ENCODE measurements at regions not wholly inside any gene's neighbourhood (a gene's known extent, or its start where the extent isn't known, plus 50 kb on each side); places are given as distances from the start of the nearest gene placed in this dataset.
"Not testable (repeated sequence)": the region's sequence is repeated elsewhere in the genome, so short reads cannot be mapped to it uniquely, and the experiment has no call there.

- DNase-seq: no peak
These were observed 718.7 kb upstream of the SGO1 start for GRCh38 chr3:20904671-20905070.

- no peak for DNase-seq
These were observed 713.0 kb upstream of the SGO1 start for GRCh38 chr3:20898962-20899361.

GRCh38 chr3:20890111-20890519, 704.1 kb upstream of the SGO1 start:
- no peak for DNase-seq

- DNase-seq: no peak
These were observed 692.7 kb upstream of the SGO1 start for GRCh38 chr3:20878691-20879090.

- no peak for DNase-seq
These were observed 687.2 kb upstream of the SGO1 start for GRCh38 chr3:20873235-20873634.

- no peak for DNase-seq
These were observed 684.3 kb upstream of the SGO1 start for GRCh38 chr3:20870106-20870899.

- no peak for DNase-seq
These were observed 679.8 kb upstream of the SGO1 start for GRCh38 chr3:20865803-20866202.

GRCh38 chr3:20861454-20861853, 675.4 kb upstream of the SGO1 start:
- no peak for DNase-seq

GRCh38 chr3:20857636-20858035, 671.6 kb upstream of the SGO1 start:
- no peak for DNase-seq

GRCh38 chr3:20853890-20854289, 667.9 kb upstream of the SGO1 start:
- no peak for DNase-seq

- no peak for DNase-seq
These were observed 666.7 kb upstream of the SGO1 start for GRCh38 chr3:20852712-20853111.

- DNase-seq: no peak
These were observed 664.0 kb upstream of the SGO1 start for GRCh38 chr3:20849975-20850374.

- DNase-seq: no peak
These were observed 660.8 kb upstream of the SGO1 start for GRCh38 chr3:20846832-20847231.

GRCh38 chr3:20846066-20846465, 660.1 kb upstream of the SGO1 start:
- DNase-seq: no peak

GRCh38 chr3:20844851-20845250, 658.8 kb upstream of the SGO1 start:
- no peak for DNase-seq

- DNase-seq: no peak
These were observed 656.8 kb upstream of the SGO1 start for GRCh38 chr3:20842594-20843436.

GRCh38 chr3:20842002-20842401, 656.0 kb upstream of the SGO1 start:
- no peak for DNase-seq

GRCh38 chr3:20837676-20838302, 651.8 kb upstream of the SGO1 start:
- peak; percentile 21 for DNase-seq

GRCh38 chr3:20836801-20837200, 650.8 kb upstream of the SGO1 start:
- DNase-seq: no peak

- no peak for DNase-seq
These were observed 647.0 kb upstream of the SGO1 start for GRCh38 chr3:20832963-20833362.

- no peak for DNase-seq
These were observed 636.2 kb upstream of the SGO1 start for GRCh38 chr3:20822251-20822650.

- DNase-seq: not testable (repeated sequence)
These were observed 634.9 kb upstream of the SGO1 start for GRCh38 chr3:20820872-20821271.

- no peak for DNase-seq
These were observed 625.6 kb upstream of the SGO1 start for GRCh38 chr3:20811631-20812030.

GRCh38 chr3:20811006-20811405, 625.0 kb upstream of the SGO1 start:
- no peak for DNase-seq
